ENCODE measurements at regions not wholly inside any gene's neighbourhood (a gene's known extent, or its start where the extent isn't known, plus 50 kb on each side); places are given as distances from the start of the nearest gene placed in this dataset.

GRCh38 chr7:85711894-85712293 lies 525.0 kb upstream of the SEMA3D start:
- ChIA-PET CTCF (no interaction called here), POLR2A (no interaction called here)
- Histone ChIP-seq H3K4me2 (no peak overlapping the region), H3K4me3 (no peak overlapping the region), H3K27ac (no peak overlapping the region), H3K4me1 (peaks cover 7% of the 10 kb centered on the region; the same call in 1 of the 3 replicates), H3K9me3 (no peaks in the 10 kb centered on the region)
- no peak for TF ChIP-seq MYC (IDR thresholded peaks at IDR 0.05; ENCODE audit: borderline replicate concordance, low read length)
- no peak for TF ChIP-seq POLR2A (IDR thresholded peaks at IDR 0.05; ENCODE audit: low read length)
- TF ChIP-seq KDM5A (IDR thresholded peaks at IDR 0.05), result no peak
- TF ChIP-seq GATA3 (IDR thresholded peaks at IDR 0.05; ENCODE audit: borderline replicate concordance), result no peak
- DNase-seq (ENCODE audit: low read depth in 1 of 2, low spot score in 1 of 2), result no peak
- ATAC-seq, result no peak
- 80% methylated on average over 2 of the region's 2 CpGs for WGBS (ENCODE audit: missing lambda C conversion rate)
- FAIRE-seq, result no peak

- no peak for FAIRE-seq
These were observed 524.1 kb upstream of the SEMA3D start for GRCh38 chr7:85710960-85711359.

DNA sequence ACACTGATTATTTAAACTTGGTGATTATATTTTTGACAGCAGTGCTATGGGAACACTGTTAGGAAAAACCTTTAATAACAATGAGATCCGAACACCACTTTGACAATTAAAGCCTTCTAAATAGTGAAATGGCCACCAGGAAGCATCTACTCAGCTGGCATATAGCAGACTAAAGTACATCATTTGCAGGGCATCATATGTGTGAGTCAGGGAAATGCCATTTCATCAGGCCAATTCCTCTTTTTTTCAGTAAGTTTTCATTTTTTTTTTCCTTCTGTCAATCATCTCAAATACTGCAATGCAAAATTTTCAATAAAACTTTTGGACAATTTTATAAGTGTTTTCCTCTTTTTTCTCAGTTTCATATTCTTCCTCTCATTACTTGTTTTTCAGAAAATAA lies 521.4 kb upstream of the SEMA3D start:
- TF ChIP-seq MAX (IDR thresholded peaks at IDR 0.05), result no peak
- TF ChIP-seq ESRRA (IDR thresholded peaks at IDR 0.05; ENCODE audit: borderline replicate concordance, low read length), result no peak
- TF ChIP-seq HEYL (CRISPR knock-in tag; IDR thresholded peaks at IDR 0.05), result no peak
- no peak for TF ChIP-seq TP53 (CRISPR knock-in tag; IDR thresholded peaks at IDR 0.05)
- no peak for TF ChIP-seq HOXA7 (CRISPR knock-in tag; IDR thresholded peaks at IDR 0.05)
- no peak for TF ChIP-seq MAFK (IDR thresholded peaks at IDR 0.05; ENCODE audit: partially characterized antibody)
- TF ChIP-seq, protein P1, sequence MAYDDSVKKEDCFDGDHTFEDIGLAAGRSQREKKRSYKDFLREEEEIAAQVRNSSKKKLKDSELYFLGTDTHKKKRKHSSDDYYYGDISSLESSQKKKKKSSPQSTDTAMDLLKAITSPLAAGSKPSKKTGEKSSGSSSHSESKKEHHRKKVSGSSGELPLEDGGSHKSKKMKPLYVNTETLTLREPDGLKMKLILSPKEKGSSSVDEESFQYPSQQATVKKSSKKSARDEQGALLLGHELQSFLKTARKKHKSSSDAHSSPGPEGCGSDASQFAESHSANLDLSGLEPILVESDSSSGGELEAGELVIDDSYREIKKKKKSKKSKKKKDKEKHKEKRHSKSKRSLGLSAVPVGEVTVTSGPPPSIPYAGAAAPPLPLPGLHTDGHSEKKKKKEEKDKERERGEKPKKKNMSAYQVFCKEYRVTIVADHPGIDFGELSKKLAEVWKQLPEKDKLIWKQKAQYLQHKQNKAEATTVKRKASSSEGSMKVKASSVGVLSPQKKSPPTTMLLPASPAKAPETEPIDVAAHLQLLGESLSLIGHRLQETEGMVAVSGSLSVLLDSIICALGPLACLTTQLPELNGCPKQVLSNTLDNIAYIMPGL (CRISPR knock-in tag; IDR thresholded peaks at IDR 0.05; ENCODE audit: borderline replicate concordance), result no peak
- no peak for TF ChIP-seq HOXB5 (CRISPR knock-in tag; IDR thresholded peaks at IDR 0.05)
- no peak for TF ChIP-seq TFCP2L1 (CRISPR knock-in tag; IDR thresholded peaks at IDR 0.05)
- no peak for TF ChIP-seq USF2 (IDR thresholded peaks at IDR 0.05)
- ChIA-PET CTCF (no interaction called here), POLR2A (no interaction called here)
- H3K4me3 ChIP-seq, result no peak overlapping the region
- DNase-seq (ENCODE audit: low read depth in 1 of 2, low spot score in 1 of 2) (no peak), ATAC-seq (no peak), FAIRE-seq (no peak)
- no peak overlapping the region for H3K4me2 ChIP-seq
- no peaks in the 10 kb centered on the region for H3K4me1 ChIP-seq
- WGBS (ENCODE audit: missing lambda C conversion rate), result 89% methylated on average over 1 of the region's 1 CpG
- H3K9me3 ChIP-seq, result no peaks in the 10 kb centered on the region
- no peak overlapping the region for H3K27ac ChIP-seq

More at GRCh38 chr7:85710960-85711359, 524.1 kb upstream of the SEMA3D start:
- H3K4me2 ChIP-seq, result no peak overlapping the region
- no peaks in the 10 kb centered on the region for H3K9me3 ChIP-seq
- no peak for TF ChIP-seq HDAC2 (IDR thresholded peaks at IDR 0.05)
- no peak for TF ChIP-seq HES2 (IDR thresholded peaks at IDR 0.05)
- no peak for TF ChIP-seq FOSB (CRISPR knock-in tag; IDR thresholded peaks at IDR 0.05)
- no peak for TF ChIP-seq KDM1A (IDR thresholded peaks at IDR 0.05; ENCODE audit: low read depth)
- no peak for TF ChIP-seq ZSCAN20 (CRISPR knock-in tag; IDR thresholded peaks at IDR 0.05)
- TF ChIP-seq CBX2 (IDR thresholded peaks at IDR 0.05; ENCODE audit: borderline replicate concordance, low read depth), result no peak
- no peak for TF ChIP-seq TFCP2L1 (CRISPR knock-in tag; IDR thresholded peaks at IDR 0.05)
- no peak for TF ChIP-seq GATA3 (IDR thresholded peaks at IDR 0.05; ENCODE audit: borderline replicate concordance)
- no peak for TF ChIP-seq RCOR1 (IDR thresholded peaks at IDR 0.05; ENCODE audit: low read depth, low read length)
- TF ChIP-seq KDM5A (IDR thresholded peaks at IDR 0.05), result no peak
- TF ChIP-seq, protein P2, sequence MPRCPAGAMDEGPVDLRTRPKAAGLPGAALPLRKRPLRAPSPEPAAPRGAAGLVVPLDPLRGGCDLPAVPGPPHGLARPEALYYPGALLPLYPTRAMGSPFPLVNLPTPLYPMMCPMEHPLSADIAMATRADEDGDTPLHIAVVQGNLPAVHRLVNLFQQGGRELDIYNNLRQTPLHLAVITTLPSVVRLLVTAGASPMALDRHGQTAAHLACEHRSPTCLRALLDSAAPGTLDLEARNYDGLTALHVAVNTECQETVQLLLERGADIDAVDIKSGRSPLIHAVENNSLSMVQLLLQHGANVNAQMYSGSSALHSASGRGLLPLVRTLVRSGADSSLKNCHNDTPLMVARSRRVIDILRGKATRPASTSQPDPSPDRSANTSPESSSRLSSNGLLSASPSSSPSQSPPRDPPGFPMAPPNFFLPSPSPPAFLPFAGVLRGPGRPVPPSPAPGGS (IDR thresholded peaks at IDR 0.05), result no peak
- no peak for TF ChIP-seq SMC3 (IDR thresholded peaks at IDR 0.05)
- TF ChIP-seq FOSL2 (IDR thresholded peaks at IDR 0.05), result no peak
- TF ChIP-seq FOSL2 (CRISPR knock-in tag; IDR thresholded peaks at IDR 0.05), result no peak
- no peak for TF ChIP-seq CHD2 (IDR thresholded peaks at IDR 0.05; ENCODE audit: low read length, partially characterized antibody)
- ATAC-seq (no peak), DNase-seq (ENCODE audit: low read depth in 1 of 2, low spot score in 1 of 2) (no peak)
- POLR2A ChIA-PET, result no interaction called here
- CTCF ChIA-PET, result no interaction called here
- no peak overlapping the region for H3K4me3 ChIP-seq
- H3K4me1 ChIP-seq, result 0 out of 3 replicates have a peak, but pooled peaks cover under 1% of the 10 kb centered on the region
- no peak overlapping the region for H3K27ac ChIP-seq
- 91% methylated on average over 2 of the region's 2 CpGs for WGBS (ENCODE audit: missing lambda C conversion rate)

All from A549 (cell line).